Naive thymus-derived CD8-positive, alpha-beta T cell (primary cell): ENCODE measurements at regions not wholly inside any gene's neighbourhood (a gene's known extent, or its start where the extent isn't known, plus 50 kb on each side); places are given as distances from the start of the nearest gene placed in this dataset.

Experiments used
- ATAC-seq, 2 donors: fragments of 150-1000 bp; cut with Tn5 transposase in 1 of 2; sonication (Bioruptor Pico), chemical (Tn5 transposase) in 1 of 2; 1 replicate in 1 of 2; 2 replicates in 1 of 2; pipeline ENCODE4 v1.10.0; 2021; ENCODE audit warnings: mild to moderate bottlenecking in 2 of 2, moderate library complexity in 2 of 2
- POLR2A ChIA-PET: fragments of 350-600 bp; sonication (Branson Sonifier 250); formaldehyde crosslinking; loops from one replicate; lab custom pipeline; 2021; ENCODE audit warnings: antibody characterized with exemption; lab: Charles Lee
- DNase-seq, 10 donors: peaks; one replicate each; pipeline versions ENCODE4 v3.0.0 to v3.0.0-alpha.2; 2020 to 2022
- H3K27ac Mint-ChIP-seq, 10 donors: one replicate each; pipeline ENCODE4 v1.8.0; 2020 to 2022; ENCODE audit warnings: mild to moderate bottlenecking in 10 of 10, mixed read lengths in 10 of 10, moderate library complexity in 4 of 10, inconsistent platforms in 1 of 10
- H3K27me3 Mint-ChIP-seq, 5 donors: one replicate each; pipeline ENCODE4 v1.8.0; 2021 to 2022; ENCODE audit warnings: mixed read lengths in 5 of 5
- H3K36me3 Mint-ChIP-seq, 3 donors: one replicate each; pipeline ENCODE4 v1.8.0; 2020 to 2022; ENCODE audit warnings: mixed read lengths in 3 of 3, mild to moderate bottlenecking in 2 of 3, inconsistent platforms in 1 of 3
- H3K4me1 Mint-ChIP-seq, 4 donors: one replicate each; pipeline ENCODE4 v1.8.0; 2021 to 2022; ENCODE audit warnings: mixed read lengths in 4 of 4
- H3K4me3 Mint-ChIP-seq, 10 donors: one replicate each; pipeline ENCODE4 v1.8.0; 2020 to 2022; ENCODE audit warnings: mild to moderate bottlenecking in 10 of 10, mixed read lengths in 10 of 10, moderate library complexity in 6 of 10, inconsistent platforms in 1 of 10
- H3K9me3 Mint-ChIP-seq, 9 donors: one replicate each; pipeline ENCODE4 v1.8.0; 2020 to 2022; ENCODE audit warnings: mixed read lengths in 9 of 9, mild to moderate bottlenecking in 3 of 9, inconsistent platforms in 1 of 9, moderate library complexity in 1 of 9

DNA sequence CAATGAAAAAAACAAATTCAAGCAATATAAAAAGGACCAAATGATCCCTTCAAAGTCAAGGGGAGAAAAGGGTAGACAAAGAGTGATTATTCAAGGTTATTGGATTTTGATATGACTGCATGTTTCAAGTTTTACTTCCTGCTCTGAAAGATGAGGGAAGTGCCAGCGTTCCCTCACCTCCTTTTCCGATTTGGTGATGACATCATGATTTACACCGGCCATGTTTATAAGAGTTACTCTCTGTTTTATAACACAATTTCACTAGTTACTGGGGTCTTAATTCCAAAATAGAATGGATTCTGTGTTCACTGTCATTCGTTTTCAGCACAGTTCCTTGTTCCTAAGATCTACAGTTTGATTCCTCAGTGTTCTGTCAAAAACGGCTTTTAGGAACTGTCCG lies 60.5 kb upstream of the CPXM2 start:
- Mint-ChIP-seq H3K4me1 (no peaks in the 10 kb centered on the region), H3K27me3 (peaks cover 9 to 32% (median 20%) of the 10 kb centered on the region in 5 donors), H3K36me3 (no peaks in the 10 kb centered on the region), H3K4me3 (no peak overlapping the region), H3K9me3 (peaks cover 0 to 7% (median 0%) of the 10 kb centered on the region in 9 donors), H3K27ac (no peak overlapping the region)
- POLR2A ChIA-PET = no interaction called here
- ATAC-seq (no peak), DNase-seq (no peak)

- H3K36me3 Mint-ChIP-seq = no peaks in the 10 kb centered on the region
- DNase-seq (no peak), ATAC-seq (no peak)
- H3K27me3 Mint-ChIP-seq = peaks cover 8 to 34% (median 20%) of the 10 kb centered on the region in 5 donors
- POLR2A ChIA-PET = no interaction called here
- no peak overlapping the region for H3K27ac Mint-ChIP-seq
- no peaks in the 10 kb centered on the region for H3K9me3 Mint-ChIP-seq
- H3K4me1 Mint-ChIP-seq = no peaks in the 10 kb centered on the region
- no peak overlapping the region for H3K4me3 Mint-ChIP-seq
Observed at GRCh38 chr10:123948030-123948823, 56.6 kb upstream of the CPXM2 start.

- no peaks in the 10 kb centered on the region for H3K4me1 Mint-ChIP-seq
- POLR2A ChIA-PET = no interaction called here
- H3K27me3 Mint-ChIP-seq = peaks cover 4 to 24% (median 18%) of the 10 kb centered on the region in 5 donors
- H3K9me3 Mint-ChIP-seq = no peaks in the 10 kb centered on the region
- peak overlapping the region in 1 of 10 donors; percentile 36 for H3K27ac Mint-ChIP-seq
- DNase-seq (no peak), ATAC-seq (no peak)
- H3K4me3 Mint-ChIP-seq = no peak overlapping the region
- H3K36me3 Mint-ChIP-seq = no peaks in the 10 kb centered on the region
Observed at GRCh38 chr10:123945325-123945920, 53.8 kb upstream of the CPXM2 start.

- Mint-ChIP-seq H3K4me1 (no peaks in the 10 kb centered on the region), H3K36me3 (no peaks in the 10 kb centered on the region), H3K27ac (no peak overlapping the region), H3K4me3 (no peak overlapping the region), H3K27me3 (peaks cover 4 to 27% (median 21%) of the 10 kb centered on the region in 5 donors), H3K9me3 (no peaks in the 10 kb centered on the region)
- POLR2A ChIA-PET = no interaction called here
- DNase-seq (no peak), ATAC-seq (no peak)
Observed at GRCh38 chr10:123944661-123945060, 53.1 kb upstream of the CPXM2 start.

DNA sequence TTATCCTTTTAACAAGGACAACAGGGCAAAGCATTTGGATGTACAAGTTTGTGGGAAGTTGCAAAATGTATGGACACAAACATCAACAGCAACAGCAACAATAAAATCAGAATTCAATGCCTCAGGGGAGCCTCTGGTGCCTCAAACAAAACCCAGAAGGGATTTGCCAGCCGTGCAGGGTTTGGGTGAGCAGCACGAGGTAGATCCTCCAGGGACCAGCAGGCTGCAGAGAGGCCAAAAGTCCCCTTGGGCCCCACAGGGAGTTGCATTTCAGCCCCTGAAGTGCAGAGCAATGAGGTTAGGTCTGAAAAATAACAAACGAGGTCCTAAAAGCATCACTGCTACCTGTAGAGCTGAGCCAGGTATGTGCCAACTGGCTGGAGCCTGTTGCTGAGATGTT lies 51.7 kb upstream of the CPXM2 start:
- Mint-ChIP-seq H3K27ac (no peak overlapping the region), H3K4me3 (no peak overlapping the region), H3K9me3 (no peaks in the 10 kb centered on the region), H3K27me3 (peaks cover 0 to 16% (median 13%) of the 10 kb centered on the region in 5 donors), H3K4me1 (no peaks in the 10 kb centered on the region), H3K36me3 (no peaks in the 10 kb centered on the region)
- ATAC-seq (no peak), DNase-seq (no peak)
- POLR2A ChIA-PET = no interaction called here

- no peak overlapping the region for H3K4me3 Mint-ChIP-seq
- H3K27me3 Mint-ChIP-seq = peaks cover 2 to 13% (median 4%) of the 10 kb centered on the region in 5 donors
- H3K4me1 Mint-ChIP-seq = no peaks in the 10 kb centered on the region
- DNase-seq (no peak), ATAC-seq (no peak)
- no peaks in the 10 kb centered on the region for H3K36me3 Mint-ChIP-seq
- H3K9me3 Mint-ChIP-seq = no peaks in the 10 kb centered on the region
- H3K27ac Mint-ChIP-seq = no peak overlapping the region
- POLR2A ChIA-PET = no interaction called here
Observed at GRCh38 chr10:123942114-123942861, 50.7 kb upstream of the CPXM2 start.
